SIG-M5 (cell line): ENCODE measurements at regions not wholly inside any gene's neighbourhood (a gene's known extent, or its start where the extent isn't known, plus 50 kb on each side); places are given as distances from the start of the nearest gene placed in this dataset.

Experiments
- DNase-seq: peaks from one replicate; lab custom pipeline; 2025; lab: John Stamatoyannopoulos, UW

DNA sequence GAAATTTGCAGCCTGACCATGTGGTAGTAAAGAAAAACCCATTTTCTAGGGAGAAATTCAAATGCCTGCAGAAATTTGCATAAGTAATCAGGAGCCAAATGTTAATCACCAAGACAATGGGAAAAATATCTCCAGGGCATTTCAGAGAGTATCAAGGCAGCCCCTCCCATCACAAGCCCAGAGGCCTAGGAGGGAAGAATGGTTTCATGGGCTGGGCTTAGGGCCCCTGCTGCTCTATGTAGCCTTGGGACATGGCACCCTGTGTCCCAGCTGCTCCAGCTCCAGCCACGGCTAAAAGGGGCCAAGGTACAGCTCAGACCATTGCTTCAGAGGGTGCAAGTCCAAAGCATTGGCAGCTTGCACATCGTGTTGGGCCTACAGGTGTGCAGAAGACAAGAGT is 117.2 kb upstream of the RALGAPA2 start:
- no peak for DNase-seq

DNA sequence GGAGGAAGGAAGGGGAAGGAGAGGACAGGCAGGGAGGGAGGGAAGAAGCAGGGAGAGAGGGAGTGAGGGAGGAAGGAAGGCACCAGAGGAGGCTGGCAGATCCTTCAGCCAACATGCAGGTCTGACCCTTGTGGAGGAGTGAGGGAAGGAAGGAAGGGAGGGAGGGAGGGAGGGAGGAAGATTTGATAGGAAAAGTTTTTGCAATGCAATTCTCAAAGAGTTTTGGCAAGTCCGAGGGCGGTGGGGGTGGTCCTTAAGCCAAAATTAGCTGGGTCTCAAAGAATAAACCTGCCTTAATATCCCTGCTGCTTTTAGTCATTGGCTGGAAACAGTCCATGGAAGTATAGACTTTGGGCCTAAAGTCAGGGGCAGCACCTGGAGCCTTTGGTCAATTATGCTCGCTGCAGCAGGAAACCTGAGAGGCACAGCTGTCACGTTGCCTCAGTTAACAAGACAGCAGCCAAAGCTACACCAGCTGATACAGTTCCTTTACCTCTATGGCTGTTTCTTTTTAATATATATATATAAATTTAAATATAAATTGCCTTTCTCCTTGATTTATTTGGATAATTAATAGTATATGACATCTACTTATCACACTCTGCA is 115.7 kb upstream of the RALGAPA2 start:
- no peak for DNase-seq

DNA sequence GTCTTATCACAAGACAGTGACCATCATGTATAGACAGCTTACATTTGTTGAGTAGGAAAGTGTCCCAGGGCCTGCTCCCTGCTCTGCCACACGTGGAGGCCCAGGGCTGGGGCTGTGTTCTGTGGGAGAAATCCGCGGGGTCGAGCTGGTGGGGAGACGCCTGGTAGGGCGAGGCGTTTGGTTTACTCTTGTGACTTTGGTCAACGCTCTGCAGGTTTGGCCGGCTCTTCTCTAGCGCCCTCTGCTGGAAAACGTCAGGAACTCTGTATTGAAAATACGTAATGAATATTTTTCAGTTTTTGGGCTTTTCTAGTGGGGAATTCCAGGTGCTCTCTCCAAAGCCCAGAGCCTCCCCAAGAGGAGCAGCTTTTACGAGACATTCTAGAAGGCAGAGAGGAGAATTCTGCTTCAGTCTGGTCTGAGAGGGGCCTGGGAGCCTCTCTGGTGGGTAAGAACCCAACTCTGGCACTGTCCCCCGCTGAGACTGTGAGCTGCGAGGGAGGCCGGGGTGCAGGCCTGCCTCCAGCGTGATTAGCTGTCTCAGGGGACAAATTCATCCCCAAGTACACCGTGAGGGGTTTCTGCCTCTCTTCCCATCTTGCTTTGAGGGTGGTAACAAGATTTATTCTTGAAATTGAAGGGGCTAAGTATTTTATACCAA is 112.6 kb upstream of the RALGAPA2 start:
- no peak for DNase-seq

DNA sequence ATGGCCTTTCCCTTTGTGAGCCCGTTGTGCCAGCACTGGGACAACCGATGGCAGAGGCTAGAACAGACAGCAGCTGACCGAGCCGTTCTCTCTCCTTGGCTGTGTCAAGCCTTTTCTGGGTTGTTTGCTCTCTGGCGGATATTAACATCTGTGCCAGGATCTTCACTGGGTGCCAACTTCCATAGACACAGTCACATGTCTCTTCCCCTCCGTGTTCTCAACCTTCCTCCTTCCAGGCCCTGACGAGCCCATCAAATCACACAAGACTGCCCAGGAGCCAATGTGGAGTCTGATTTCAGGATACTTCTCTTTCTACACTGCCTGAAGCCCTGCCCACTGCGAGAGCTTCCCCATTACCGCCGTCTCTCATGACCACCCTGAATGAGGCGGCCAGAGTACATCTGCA is 111.0 kb upstream of the RALGAPA2 start:
- DNase-seq, result no peak

DNA sequence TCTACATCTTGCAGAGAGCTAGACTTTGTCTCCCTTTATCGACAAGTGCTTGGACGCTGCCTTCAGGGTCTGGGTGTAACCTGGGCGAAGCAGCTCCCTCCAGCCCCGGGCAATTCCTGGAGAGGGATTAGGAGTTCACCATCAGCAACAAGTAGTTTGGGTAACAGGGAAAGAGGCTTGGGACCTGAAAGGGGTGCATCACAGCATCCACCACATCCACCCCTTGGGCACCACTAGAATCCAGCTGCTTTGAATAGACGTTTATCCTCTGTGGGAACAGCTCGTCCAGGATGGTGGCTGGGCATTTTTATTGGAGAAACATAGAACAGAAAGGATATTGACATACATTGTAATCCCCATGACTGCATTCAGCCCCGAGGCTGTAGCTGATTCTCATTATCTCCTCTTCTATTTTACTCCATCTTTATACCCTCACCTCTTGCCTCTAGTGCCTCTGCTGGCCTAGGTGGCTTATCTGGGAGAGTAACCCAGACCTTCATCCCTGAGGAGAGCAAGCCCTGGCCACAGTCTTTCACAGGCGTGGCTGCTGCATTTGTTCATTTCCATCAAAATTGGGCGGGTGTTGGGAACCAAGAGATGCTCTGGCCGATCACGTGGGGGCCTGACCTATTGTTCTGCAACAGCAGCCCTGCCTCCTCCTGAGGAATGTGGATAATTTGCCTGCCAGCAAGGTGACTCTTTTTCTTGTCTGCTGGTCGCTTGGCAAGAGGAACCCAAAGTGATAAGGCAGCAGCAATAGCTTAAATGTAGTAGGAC is 109.2 kb upstream of the RALGAPA2 start:
- no peak for DNase-seq

DNA sequence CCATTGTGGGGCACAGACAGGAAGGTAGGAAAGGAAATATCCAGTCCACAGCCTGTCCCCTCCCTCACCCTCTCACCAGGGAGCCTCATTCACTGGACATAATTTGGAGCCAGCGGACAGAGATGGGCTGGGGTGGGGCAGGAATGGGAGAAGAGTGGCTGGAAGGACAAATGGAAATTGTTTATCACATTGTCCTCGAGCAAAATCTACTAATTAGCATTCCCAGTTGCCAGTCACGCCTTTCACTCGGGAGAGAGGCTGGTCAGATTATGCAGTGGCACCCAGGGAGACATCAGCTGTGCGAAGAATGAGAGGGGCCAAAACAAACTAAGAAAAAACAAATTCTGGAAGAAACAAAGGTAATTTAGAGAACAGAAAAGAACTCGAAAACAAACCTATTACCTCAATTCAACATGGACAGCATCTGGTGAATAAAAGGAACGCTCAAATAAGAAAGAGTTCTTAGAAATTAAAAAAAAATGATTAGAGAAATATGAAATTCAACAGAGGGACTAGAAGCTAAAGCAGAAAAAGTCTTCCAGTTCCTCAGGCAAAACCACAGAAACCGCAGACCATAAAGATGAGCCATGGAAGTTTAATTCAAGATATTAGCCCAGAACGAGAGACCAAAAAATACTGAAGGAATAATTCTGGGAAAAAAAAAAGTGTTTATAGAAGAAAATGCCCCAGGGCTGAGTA is 108.5 kb upstream of the RALGAPA2 start:
- DNase-seq, result no peak

DNA sequence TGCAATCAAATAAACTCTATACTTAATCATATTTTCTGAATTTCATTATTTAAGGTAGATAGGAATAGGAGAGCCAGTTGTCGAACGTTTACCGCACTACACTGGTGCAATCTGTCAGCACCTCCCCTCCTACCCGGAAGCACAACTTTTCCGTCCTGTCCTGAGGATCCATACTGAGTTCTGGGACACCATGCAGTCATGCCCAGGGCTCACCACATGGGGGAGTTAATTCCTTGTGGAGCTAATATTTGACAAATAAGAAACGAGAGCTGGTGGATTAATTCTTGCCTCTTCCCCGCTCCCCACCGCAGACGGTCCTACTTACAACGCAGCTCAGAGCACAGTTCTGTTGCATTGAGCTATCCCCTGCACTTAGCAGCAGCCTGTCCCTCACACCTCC is 107.7 kb upstream of the RALGAPA2 start:
- no peak for DNase-seq

DNA sequence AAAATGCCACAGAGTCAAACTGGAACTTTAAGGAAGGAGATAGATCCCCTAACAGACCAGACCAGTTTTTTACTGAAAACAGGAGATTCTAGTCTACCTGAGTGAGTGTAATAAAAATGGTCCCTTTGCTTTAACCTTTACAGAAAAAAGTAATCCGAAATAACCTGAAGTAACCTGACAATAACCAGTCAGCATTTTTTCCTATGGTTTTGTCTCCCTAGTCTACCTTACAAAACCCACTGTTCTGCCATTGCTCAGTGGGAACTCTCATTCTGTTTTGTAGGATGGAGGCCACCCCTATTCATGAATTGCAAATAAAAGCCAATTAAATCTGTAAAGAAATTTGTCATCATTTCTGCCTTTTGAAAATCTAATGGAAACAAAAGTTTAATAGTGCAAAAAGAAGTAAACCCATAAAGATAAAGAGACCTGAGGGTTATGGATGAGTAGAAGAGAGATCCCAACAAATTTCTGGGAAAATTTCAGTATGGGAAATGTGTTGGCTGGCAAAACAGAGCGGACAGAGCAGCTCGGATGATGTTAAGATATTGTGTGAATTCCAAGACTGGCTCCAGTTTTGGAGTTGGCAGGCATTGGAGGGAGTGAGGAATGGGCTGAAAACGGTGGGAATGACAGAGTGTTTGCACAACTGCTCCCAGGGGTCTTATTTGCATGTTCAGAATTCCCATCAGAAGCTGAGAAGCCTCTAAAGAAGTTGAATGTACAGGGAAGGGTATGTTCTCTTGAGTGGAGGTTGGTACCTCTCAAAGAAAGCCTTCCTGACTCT is 104.7 kb upstream of the RALGAPA2 start:
- DNase-seq, result no peak

DNA sequence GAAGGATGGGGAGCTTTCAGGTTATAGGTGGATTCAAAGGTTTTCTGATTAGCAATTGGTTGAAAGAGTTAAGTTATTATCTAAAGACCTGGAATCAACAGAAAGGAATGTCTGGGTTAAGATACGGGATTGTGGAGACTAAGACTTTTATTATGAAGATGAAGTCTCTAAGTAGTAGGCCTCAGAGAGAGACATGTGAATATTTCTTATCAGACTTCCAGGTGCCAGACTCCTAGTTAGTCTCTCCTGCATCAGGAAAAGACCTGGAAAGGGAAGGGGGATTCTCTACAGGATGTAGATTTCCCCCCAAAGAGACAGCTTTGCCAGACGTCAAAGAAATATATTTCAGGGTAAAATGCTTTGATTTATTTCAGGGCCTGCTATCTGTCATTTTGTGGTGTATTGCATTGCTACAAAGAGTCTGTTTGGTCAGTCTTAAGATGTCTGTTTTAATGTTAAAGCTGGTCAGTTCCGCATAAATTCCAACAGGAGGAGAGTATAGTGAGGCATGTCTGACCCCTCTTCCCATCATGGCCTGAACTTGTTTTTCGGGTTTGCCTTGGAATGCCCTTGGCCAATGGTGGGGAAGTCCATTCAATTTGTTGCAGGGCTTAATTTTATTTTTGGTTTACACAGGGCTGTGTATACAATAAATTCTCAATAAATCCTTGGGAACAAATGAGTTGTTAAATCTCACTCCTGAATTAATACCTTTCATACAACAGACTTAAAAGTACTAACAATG is 103.4 kb upstream of the RALGAPA2 start:
- DNase-seq, result no peak

DNA sequence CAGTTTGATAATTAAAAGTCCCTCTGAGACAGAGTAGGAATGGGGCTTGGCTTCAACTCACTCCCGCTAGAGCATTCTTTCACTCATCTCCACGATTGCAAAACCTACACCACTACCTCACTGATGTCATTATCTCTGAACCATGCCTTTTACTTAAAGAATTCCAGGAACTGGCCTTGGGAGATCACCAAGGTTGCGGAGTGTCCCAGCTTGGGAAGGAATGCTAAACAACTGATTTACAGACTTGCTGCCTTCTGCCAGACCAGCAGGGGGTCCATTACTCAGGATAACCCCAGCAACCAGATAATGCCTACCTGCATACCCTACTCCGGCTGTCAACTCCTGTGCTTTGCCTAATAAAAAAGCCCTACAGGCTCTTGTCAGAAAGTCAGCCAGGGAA is 102.2 kb upstream of the RALGAPA2 start:
- DNase-seq, result no peak

DNA sequence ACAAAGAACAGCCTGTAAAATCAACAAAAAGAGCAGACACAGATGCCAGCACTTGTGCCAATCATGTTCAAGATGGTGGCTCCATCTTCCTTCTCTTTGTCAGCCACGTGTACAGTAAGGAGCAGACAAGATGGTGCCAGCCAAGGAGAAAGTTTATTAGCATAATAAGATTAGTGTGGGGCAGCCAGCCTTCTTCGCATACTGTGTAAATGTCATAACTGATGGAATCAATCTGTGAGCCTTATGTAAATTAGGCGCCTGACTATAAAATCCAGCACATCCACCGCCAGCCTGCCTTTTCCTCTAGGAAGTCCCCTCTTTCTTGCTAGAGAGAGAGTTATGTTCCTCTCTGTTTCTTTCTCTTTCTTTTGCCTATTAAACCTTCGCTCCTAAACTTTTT is 99.7 kb upstream of the RALGAPA2 start:
- DNase-seq, result no peak

DNA sequence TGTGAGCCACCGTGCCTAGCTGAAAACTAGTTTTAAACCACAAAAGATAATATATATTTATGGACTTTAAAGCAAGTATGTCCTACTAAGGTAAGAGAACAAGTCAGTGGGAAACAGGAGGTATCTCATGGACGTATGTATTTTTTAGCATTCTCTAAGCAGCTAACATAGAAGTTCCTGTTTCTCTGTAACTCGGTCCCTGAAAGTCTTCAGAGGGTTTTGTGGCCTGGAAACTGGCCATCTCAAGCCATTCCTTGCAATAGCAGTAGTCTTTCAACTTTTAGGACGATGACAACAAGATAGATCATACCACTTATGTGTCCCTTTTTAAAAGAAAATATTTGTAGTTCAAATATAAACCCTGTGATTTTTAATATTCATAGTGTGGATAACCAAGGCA is 95.6 kb upstream of the RALGAPA2 start:
- DNase-seq, result no peak

DNA sequence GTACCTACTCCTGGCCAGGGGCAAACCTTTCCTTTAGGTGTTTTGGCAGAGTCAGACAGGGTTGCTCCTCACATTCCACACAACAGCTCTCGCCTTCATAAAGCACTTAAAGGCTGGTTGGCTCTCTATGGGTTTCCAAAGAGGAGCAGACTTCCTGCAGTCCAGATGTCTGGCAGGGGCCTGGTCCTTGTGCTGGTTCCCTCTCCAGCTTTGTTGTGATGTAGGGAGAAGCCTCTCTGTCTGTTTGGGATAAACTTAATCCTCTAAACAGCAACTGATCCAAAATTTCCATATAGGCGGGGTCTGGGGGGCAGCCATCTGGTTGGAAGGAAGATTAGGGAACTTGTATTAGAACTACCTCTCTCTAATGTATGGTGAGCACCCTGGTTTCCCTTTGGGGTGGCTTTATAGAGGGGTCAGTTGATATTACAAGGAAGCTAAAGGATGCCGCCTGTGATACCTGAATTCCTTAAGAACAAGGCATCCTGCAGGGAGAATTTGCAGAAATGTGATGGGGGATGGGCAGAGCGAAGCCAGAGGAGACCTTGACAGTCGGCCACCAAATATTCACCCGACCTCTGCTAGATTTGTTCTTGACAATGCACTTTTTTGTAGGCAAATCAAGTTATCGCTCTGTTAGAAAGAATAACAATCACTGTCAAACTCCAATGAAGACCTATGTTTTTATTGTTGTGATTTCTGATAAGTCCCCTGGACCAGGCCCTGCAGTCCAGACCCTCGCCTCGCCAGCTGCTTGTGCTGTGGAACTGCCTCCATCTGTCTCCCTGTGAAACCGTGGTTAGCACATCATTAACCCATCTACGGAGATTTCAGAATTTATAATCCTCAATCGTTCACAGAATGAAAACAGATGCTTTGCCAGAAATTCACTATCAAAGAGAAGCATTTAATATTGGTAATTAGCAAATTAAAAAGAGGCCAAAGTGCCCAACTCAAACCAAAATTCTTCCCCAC is 94.0 kb upstream of the RALGAPA2 start:
- no peak for DNase-seq

DNA sequence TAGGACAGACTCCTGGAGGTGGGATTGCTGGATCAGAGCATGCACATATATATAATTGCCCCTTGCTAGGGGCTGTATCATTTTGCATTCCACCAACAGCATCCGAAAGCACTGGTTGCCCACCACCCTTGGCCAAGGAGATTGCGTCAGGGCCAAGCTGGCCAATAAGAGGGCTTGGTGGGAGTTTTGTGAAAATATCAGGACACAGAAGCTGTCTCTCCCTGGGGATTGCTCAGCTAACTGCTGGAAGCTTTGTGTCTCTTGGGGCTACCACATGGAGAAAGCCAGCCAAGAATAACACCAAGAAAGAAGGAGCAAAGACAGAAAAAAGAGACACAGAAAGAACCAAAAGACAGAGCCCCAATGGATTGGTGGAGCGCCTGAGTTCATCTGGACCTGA is 90.6 kb upstream of the RALGAPA2 start:
- DNase-seq, result no peak

DNA sequence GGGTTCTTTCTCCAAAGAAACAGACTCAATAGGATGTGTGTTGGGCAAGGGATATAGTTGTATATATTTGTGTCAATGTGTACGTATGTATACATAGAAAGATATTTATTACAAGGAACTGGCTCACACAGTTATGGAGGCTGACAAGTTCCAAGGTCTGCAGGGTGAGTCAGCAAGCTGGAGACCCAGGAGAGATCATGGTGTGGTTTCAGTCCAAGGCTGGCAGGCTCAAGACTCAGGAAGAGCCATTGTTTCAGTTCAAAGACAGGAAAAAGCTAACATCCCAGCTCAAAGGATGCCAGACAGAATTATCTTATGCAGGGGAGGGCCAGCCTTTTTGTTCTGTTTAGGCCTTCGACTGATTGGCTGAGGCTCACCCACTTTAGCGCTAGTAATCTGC is 89.9 kb upstream of the RALGAPA2 start:
- no peak for DNase-seq

DNA sequence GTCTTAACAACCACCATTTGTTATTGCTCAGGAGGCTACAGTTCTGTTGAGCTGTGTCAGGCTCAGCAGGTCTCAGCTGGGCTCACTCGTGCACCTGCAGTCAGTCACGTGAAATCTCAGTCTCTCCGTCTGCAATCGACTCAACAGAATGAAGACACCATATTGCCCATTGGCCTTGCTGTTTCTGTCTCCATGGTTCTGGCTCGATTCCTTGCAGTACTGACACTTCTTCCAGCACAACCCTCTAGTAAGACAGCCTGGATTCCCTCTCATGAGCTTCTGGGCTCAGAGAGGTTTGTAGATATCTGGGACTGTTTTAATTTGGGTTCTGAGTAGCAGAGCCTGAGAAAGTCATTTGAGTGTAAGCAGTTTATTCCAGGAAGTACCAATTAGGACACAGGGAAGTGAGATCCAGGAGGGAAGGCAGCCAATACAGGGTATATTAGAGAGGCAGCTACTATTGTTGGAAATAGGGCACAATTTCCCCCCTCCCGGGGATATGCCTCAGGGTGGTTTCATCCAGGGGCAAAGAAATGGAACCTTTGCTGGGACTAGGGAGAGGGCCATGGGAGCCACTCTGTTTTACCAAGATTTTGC is 87.4 kb upstream of the RALGAPA2 start:
- no peak for DNase-seq

DNA sequence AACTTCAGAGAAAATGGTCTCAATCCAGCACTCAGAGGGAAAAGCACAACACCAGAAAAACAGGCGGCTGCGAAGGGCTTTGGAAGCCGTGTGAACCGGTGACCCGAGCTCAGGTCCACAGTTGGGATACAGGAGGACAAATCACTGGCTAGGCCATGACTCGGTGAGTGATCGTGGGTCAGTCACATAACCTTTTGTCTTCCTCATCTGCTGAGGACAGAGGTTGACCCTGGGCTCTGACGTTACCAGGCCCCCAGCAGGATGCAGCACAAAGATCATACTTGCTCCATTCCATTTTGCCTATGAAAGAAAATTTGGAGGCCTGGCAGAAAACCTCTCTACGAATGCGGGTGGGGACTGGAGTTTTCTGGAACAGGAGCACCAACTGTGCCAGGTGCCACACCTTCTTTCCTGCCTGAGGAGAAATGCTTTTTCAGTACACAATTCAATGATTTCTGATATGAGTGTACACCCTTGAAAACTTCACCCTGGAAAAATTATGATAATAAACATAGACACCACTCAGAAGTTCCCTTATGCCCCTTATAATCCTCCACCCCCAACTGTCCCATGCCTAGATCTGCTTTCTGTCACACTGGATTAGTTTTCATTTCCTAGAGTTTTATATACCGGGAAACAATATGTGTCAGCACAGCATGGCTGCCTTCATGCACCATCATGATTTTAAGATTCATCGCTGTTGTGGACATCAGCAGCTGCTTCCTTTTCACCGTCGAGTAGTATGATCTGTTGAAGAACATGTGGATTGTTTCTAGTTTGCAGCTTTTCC is 85.3 kb upstream of the RALGAPA2 start:
- DNase-seq, result no peak

DNA sequence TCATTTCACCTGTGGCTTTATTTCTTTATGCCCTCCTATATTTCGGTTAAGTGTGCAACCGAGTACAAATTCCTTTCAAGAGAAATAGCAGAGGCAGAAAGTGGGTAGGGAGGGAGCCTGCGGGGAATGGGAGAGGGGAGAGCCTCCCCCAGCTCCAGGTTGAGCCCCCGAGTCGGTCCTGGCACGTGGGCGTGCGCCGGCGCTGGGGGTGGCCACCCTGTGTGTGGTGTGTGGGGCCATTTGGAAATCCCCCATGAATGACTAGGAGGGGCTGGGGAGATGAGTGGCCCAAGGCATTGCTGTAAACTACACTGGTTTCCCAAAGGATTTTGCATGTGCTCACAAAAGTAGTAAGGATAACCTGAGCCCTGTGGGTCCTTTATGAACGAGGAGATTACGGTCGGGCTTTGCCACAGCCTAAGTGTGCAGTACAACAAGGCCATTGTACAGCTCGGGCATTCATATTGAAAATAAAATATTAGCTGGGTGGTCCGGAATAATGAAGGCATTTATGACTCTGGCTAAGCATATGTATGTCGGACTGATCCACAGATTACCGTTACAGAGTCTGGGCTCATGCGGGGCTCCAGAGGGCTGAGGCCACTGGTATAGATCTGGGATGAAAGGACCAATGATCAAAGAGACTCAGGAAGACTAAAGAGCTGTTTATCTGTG is 84.5 kb upstream of the RALGAPA2 start:
- no peak for DNase-seq
